Kidney capillary endothelial cell (primary cell): ENCODE measurements at regions not wholly inside any gene's neighbourhood (a gene's known extent, or its start where the extent isn't known, plus 50 kb on each side); places are given as distances from the start of the nearest gene placed in this dataset.

Experiments used
- DNase-seq: peaks from one replicate; pipeline ENCODE4 v3.0.0-alpha.2; 2018; ENCODE audit warnings: low spot score

DNA sequence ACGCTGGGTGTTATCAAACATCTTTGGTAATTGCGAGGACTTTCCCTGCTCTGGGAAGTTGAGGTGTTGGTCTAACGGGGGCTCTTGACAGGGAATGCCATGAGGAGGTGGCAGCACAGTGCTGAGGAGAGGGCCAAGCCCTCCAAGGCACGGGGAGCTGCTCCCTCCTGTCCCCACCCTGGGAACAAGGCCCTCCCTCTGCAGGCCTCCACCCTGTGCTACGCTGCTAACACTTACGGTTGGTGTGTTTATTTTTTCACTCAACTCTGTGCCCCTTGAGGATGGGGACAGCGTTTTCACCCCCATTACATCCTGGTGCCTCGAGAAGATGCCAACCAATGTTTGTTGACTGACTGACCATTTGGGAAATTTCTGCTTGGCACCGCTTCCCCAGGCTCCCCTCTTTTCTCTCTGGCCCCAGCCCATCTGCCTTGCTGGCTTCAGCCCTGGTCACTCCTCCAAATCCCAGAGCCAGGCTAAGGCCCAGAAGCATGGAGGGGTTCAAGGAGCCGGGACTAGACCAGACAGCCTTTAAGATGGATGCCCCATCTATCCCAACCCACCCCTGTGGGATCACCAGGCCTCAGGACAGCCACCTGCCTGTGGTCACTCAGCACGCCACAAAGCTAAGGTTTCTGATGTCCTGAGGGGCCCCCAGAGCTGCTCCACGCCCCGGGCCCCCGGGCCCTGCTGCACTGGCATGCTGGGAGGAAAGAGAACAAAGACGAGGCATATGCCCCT lies 125.7 kb downstream of the BARX1 start:
- DNase-seq = no peak

DNA sequence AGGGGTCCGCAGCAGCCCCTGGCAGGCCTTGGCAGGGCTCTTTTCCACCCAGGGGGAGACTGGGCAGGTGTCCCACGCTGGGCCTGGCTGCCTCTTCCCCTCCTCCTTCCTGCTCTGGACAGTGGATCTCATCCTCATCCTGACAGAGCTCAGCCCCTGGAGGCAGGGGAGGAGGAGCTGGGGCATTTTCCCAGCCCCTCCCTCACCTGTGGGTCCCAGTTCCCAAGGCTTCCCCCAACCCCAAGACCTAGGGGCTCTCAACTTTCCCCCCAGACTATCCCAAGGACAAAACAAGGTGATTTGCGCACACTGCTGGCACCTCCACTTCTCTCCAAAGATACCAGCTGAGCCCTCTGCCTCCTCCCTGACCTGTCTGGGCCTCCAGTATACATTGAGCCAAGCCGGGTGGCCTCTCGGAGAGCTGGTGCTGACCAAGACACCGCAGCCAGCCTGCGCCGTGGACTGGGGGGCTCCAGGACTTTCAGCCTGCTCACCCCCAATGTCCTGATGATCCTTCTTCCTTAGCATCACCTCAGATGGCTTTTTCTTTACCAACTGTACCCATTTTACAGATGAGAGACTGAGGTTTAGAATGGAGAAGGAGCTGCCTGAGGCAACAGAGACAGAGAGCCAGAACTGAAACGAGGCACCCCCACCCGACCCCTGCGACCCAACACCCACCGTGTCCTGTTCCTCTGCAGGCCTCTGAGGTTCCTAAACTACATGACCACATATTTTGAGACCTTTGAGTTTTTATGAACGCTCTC lies 126.6 kb downstream of the BARX1 start:
- DNase-seq = no peak

DNA sequence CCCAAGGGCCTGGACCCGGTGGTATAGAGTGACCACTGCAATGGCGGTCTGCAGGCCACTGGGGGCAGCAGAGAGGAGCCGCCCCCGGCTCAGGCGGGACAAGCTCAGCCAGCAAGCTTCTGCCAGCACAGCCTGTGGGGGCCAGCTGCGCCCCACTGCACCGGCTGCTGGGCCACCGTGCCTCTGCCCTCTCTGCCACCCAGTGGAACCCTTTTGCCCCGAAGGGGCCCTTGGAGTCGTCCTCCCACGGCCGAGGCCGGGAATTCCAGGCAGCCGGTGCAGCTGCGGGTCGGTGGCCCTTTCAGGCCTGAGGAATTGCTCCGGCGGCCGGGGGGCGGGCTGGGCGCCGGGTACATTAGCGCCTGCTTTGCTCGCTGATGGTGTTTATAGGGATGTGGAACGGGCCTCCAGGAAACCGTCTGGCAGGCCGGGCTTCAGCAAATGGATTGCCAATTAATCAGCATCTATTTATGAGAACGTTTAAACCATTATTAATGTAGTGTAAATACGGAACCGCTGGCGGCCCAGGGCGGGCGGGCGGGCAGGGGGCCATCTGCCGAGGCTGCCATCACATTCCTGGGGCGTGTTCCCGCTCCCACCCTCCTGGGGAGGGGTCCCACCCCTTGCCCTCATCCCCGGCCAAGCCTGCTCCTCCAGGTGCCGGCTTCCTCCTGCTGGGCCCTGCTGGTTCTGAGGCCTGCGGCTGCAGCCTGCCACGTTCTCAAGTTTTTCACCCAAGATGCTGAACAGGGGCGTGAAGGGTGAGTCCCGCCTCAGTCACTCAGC lies 127.4 kb downstream of the BARX1 start:
- peak; percentile 55 for DNase-seq

DNA sequence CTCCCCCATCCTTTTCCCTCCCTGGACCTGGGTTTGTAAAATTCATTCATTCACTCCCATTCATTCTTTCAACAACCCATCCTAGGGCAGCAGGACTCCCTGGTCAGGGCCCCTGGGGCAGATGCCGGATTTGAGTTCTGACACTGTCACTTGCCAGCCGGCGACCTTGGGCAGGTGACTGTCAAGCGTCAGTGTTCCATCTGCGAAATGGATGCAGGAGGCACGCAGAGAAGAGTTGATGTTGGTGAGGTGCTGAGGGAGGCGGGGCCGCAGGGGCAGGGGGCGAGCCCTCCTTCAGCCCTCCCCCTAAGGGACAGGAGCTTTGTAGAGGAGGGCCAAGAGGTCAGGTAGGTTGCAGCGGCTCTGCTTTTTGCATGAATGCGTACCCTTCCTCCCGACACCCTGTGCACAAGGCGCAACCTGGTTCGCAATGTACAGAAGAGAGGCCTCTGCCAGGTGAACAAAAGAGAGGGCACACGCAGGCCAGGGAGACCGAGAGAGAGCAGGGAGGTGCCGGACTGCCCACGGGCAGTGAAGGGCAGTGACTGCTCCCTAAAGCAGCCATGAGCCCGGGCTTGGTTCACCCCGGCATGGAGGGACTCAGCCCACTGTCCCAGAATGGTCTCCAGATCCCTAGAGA lies 128.1 kb downstream of the BARX1 start:
- no peak for DNase-seq

DNA sequence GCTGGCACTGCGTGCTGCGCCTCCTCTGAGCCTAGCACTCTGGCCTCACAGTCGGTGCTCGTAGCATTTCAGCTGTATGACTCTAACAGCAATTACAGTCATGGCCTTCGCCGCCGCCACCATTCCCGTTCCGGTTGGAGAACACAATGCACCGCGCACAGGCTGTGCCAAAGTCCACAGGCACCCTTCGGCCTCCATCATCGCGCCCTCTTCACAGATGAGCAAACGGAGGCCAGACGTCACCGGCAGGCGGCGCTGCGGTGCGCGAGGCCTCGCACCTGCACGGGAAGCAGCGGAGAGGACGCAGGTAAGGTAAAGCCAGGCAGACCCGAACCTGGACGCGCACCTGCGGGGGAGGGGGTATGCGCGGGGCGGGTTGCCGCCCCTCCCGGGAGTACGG lies 128.9 kb downstream of the BARX1 start:
- no peak for DNase-seq

DNA sequence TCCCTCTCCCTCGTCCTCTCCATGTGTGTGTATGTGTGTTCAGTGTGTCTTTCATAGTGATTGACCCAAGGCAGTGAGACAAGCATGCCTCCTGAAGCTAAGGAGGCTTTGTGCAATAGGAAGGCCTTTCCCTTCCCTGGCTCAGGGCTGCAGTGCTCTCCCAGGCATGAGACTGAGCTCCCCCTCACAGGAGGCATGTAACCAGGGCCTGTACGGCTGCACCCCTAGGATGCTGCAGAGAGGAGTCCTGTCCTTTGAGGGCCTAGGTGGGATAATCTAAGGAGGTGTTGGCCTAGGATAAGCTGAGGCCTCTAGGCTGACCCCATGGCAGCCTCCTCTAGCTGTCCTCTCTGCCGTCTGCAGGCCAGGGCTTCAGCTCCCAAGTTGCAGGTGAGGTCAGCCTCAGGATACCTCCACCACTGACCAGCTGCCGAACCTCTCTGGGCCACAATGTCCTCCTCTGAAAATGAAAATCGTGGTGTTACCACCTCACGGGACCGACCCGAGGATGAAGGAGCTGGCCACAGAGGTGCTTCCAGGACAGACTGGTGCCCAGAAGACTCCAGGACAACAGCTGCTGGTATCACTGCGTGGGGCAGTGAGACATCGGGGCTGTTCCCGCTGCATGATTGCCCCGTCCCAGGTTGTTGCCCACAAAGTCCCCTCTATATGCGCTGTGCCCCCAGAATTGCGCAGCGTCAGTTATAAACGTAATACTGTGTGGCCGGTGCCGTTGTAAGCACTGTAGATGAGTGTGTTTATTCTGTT lies 129.6 kb downstream of the BARX1 start:
- DNase-seq = no peak

DNA sequence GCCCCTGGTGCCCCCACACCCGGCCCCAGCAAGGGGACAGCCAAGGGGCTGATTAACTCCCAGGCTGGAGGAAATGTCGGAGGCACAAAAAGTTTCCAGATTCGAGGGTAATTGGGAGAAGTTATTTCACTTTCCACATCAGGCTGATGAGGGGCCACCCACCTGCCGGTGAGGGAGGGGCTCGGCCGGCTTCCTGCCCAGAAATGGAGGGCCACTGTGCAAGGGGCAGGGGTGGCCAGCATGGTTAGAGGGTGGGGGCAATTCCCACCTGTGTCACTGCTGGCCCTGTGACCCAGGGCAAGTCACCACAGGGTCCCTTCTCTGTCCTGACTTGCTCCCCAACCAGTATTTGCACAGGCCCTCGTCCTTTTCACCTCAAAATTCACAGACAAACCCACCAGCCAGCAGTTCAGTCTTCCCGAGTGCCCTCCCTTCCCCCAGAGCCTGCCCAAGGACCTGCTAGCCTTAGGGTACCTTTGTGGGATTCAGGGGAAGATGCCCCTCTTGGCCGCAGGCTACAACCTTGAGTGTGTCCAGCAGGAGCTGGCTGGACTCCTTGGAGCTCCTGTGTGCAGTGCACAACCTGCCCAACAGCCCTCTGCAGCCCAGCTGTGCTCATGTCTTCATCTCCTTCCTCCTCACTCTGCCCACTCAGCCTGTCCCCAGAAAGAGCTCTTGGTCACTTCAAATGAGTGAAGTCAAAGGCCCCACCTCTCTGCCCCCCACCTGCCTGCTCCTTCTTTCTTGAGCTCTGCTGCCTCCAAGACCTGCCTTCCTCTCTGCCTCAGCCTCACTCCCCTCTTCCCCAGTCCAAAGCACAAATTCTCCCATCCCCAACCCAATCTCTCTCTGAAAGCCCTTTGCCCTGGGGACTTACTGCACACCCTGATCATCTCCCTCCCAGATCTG lies 130.5 kb downstream of the BARX1 start:
- no peak for DNase-seq

DNA sequence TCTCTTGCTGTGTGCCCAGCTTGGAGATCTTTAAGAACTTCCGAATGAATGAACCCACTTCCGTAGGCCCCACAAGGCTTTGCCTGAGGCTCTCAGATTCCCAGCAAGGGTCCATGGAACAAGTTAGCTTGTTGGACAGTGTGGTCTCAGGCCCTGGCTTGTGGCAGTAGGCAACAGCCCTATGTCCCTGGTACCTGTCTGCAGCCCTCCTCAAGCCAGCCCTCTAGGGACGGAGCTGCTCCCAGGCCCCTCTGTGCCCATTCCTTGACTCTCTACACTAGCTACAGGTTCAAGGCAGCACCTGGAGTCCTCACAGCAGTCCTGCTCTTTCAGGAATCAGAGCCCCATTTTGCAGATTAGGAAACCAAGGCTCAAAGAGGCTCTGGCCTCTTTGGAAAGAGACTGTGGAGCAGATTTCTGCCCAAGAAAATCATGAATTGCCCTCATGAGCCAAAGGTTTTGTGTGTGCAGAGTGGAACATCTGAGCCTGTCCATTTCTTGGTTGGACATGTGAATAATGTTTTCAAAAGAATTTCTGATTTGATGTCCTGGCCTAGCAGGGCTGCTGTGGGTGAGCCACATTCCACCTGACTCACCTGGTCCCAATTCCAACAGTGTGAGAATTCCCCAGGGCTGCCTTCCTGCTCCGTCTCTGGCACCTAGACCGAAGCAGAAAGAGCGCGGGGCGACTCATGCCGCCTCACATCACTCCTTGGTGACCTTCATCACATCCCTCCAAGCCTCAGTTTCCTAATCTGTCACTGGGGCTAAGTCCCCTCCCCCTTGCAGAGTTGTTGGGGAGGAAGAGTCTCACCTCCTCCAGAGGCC lies 131.7 kb downstream of the BARX1 start:
- DNase-seq = no peak

DNA sequence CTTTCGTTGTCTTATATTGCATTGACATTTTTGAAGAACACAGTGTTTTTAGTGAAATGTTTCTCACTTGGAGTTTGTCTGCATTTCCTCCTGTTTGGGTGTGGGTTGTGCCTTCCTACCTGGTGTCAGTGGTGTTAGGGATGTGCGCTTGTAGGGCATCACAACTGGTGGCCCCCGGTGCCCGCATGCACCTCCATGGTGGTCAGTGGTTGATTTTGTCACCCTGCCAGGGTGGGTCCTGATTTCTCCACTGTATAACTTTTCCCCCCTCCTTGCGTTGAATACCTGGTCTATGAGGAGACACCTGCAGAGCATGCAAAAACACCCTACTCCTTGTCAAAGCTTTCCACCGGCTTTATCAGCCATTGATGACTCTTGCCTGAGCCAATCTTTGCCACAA lies 132.9 kb downstream of the BARX1 start:
- DNase-seq = no peak

DNA sequence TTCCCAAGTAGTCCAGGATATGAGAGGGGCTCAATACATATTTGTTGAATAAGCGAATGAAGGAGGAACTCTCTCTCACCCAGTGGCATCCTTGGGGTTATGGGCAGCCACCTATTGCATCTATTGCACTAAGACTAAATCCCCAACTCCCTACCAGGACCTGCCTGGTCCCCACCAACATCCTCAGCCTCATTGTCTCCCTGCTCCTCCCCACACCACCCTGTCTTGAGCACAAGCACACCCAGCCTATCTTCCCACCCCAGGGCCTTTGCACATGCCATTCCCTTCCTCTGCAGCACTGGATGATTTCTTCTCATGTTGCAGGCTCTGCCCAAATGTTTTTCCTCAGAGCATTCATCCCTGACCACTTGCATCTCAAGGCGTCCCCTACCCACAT lies 133.8 kb downstream of the BARX1 start:
- no peak for DNase-seq

DNA sequence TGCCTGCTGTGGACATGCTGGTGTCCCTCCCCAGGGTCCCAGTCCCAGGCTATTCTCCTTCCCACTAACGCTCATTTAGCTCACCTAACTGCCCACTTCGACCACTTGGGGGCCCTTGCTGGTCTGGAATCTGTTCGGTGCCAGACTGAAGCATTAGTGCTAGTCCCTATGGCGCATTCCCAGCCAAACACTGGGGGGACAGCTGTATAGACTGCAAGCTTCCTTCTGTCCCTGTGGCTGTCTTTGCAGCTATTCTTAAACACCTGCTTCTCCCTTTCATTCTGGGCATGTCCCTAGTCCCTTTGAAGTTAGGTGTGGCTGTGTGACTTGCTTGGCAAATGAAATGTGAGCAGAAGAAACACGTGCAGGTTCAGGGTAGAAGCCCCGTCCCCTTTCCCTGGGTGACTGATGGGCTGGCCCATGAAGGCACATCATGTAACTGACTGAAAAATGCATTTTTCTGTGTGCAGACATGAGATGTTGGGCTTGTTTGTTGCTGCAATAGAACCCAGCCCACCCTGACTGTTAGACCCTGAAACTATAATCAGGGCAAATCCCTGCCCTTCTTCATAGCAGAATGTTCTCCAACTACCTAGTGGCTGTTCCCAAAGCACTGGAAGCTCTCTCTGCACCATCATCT lies 134.4 kb downstream of the BARX1 start:
- DNase-seq = no peak

DNA sequence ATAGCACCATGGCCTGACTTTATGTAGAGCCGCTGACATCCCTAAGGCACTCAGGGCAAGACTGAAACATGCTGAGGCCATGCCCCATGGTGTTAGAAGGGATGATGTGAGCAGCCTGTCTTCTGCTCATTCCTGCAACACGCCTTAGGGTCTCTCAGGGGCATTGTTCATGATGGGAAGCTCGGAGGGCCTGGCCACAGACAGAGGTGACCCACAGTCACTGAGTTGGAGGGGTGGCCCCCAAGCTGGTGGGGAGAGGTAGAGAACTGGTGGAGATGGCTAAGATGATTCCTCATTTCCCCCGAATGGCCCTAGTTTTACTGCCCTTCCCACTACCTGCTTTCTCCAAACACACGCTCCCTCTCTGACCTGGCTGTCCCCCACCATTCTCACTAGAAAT lies 135.2 kb downstream of the BARX1 start:
- no peak for DNase-seq

DNA sequence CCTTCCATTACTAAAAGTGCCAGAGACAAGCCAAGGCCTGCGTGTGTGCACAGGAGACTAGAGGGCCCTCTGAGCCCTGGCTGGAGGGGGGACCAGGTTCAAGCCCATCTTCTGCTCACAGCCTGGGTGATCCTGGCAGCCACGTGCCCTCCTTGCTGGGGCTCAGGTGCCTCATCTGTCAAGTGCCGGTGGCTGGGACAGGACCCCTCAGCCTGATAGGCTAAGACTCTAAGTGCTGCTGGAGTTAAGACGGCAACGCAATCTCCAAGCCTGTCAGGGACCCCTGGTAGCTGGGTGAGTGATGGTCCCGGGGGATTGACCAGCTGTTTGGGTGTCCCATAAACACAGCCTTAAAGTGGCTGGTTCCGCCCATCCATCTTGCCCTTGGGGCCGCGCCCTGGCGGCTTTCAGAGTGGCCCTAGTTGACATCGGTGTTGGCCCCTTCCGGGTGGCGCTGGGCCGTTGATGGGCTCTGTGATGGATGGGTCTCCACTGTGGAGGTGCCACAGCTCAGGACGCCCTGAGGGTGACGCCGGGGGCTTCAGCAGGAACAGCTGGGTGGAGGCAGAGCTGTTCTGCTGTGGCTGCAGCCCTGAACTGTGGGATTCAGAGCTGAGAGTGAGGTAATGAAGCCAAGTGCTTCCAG lies 136.2 kb downstream of the BARX1 start:
- DNase-seq = no peak

DNA sequence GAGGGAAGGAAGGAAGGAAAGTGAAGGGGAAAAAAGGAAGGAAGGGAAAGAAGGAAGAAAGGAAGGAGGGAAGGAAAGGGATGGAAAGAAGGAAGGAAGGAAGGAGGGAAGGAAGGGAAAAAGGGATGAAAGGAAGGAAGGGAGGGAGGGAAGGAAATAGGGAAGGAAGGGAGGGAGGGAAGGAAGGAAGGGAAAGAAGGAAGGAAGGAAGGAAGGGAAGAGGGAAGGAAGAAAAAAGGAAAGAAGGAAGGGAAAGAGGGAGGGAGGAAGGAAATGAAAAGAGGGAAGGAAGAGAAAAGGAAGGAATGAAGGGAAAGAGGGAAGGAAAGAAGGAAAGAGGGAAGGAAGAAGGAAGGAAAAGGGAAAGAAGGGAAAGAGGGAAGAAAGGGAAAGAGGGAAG lies 136.9 kb downstream of the BARX1 start:
- no peak for DNase-seq

DNA sequence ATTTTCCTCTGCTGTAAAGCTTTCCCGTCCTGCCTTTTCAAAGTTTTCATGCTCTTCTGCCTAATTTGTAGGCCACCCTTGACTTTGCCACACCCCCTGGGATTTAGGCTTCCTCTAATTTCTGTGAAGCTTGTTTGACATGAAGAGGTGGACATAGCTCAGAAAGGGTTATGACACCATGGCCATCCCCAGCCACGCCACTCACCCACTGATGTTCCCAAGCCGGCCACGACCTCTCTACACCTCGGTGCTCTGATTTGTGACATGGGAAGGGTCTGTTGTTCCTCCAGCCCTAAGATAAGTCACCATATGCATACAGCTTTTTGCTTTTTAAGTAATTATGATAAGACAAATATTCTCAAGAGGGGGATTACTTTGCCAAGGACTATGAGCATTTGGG lies 139.5 kb downstream of the BARX1 start:
- DNase-seq = no peak

DNA sequence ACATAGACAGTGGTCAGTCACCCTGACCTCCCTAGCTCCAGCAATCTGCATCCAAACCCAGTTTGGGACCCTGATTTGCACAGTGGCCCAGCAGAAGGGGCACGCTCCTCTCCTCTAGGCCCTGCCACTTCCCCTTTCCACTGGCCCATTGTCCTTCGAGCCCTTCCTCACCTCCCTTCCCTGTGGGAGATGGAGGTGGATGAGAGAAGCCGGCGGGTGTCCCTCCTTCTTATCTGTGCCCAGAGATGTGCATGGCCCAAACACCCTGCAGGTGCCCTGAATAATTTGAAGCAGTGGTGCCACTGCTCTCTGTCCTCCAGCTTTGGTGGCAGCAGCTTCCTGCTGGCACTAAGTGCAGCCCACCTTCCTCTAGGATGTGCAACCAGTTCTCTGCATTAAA lies 140.0 kb downstream of the BARX1 start:
- DNase-seq = no peak

DNA sequence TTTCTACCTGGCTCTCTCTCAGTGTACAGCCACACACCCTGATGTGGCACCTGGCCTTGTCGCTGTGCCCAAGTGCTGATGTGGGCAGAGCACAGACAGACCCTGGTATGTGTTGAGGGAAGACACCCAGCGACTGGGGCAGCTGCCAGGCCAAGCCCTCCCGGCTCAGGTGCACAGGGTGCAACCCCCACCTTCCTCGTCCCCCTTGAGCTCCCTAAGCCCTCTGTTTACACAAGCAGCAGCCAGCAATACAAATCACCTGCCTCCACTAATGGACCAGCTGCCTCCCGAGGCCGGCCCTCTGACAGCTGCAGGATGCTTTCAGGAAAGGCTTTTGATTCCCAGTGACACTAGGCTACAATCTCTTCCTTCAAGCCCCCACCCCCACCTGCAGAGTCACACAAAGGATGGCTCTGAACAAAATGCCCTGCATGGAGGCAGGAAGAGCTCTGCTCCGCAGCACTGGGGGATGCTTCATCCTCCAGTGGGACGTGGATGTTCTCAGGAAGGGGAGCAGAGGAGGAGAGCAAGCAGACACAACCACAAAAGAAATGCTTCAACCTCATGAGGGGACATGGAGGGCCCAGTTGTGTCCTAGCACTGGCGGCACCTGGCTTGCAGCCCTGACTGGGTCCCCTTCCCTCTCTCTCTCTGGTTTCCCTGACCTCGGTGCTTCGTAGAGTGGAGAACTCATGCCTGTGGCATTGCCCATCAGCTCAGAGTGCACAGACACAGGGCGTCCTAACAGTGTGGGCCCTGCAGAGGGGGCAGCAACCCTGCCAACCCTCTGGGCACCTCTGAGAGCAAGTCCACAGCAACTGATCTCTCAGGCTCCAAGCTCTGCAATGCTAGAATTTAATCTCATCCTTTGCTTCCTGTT lies 140.8 kb downstream of the BARX1 start:
- no peak for DNase-seq
